BJ (cell line): ENCODE measurements at regions not wholly inside any gene's neighbourhood (a gene's known extent, or its start where the extent isn't known, plus 50 kb on each side); places are given as distances from the start of the nearest gene placed in this dataset.

ENCODE experiments used
- CTCF ChIA-PET: fragments of 350-600 bp; formaldehyde crosslinking; extraction: SDS; loops from one replicate; lab custom pipeline; 2021; ENCODE audit warnings: antibody characterized with exemption, inconsistent platforms; lab: Yijun Ruan, JAX
- POLR2A ChIA-PET: fragments of 300-600 bp; sonication (Branson Sonifier 250); formaldehyde crosslinking; extraction: SDS; loops from one replicate; lab custom pipeline; 2021; ENCODE audit warnings: antibody characterized with exemption; lab: Charles Lee
- DNase-seq: peaks from one replicate; pipeline ENCODE4 v3.0.0-alpha.2; 2011; ENCODE audit warnings: low read depth
- H3K27me3 ChIP-seq: 2 replicates; pipeline ENCODE4 v1.6.0; 2011; ENCODE audit warnings: low read length; ENCODE audit not compliant: control insufficient read depth, insufficient read depth
- H3K36me3 ChIP-seq: 2 replicates; pipeline ENCODE4 v1.5.1; 2011; ENCODE audit warnings: low read length; ENCODE audit not compliant: control insufficient read depth, insufficient read depth
- H3K4me3 ChIP-seq: 2 replicates; pipeline ENCODE4 v1.5.1; 2011; ENCODE audit warnings: low read depth, mild to moderate bottlenecking, control low read depth, low read length
- CTCF ChIP-seq: IDR thresholded peaks from 2 replicates; pipeline ENCODE4 v1.5.1; 2011; ENCODE audit warnings: low read depth, mild to moderate bottlenecking, control low read depth, inconsistent platforms, low read length, moderate library complexity; ENCODE audit not compliant: insufficient read depth

- Histone ChIP-seq H3K36me3 (no peaks in the 10 kb centered on the region), H3K27me3 (peaks cover 4% of the 10 kb centered on the region), H3K4me3 (no peak overlapping the region)
- ChIA-PET CTCF (no interaction called here), POLR2A (no interaction called here)
- no peak for TF ChIP-seq CTCF
- no peak for DNase-seq
Measured at GRCh38 chr3:139251529-139251928, 92.3 kb upstream of the MRPS22 start.

DNA sequence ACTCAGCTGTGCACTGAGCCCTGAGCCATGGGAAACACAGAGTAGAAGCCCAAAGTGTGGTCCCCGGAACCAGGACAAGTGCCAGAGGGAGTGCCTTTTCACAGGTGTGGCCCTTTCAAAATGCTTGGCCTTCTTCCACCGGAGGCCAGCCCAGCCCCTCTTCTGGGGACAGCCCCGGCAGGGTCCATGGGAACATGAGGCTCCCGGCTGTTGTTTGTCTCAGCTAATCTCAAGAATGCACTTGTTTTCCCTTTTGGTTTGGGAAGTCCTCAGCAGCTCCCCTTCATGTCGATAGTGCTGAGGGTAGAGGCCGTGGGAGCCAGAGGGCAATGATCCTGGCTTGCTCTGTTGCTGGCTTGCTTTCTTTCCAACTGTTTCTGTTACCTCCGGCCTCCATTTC is 91.1 kb upstream of the MRPS22 start:
- no peaks in the 10 kb centered on the region for H3K36me3 ChIP-seq
- no peak overlapping the region for H3K4me3 ChIP-seq
- no peak for DNase-seq
- POLR2A ChIA-PET, result no interaction called here
- peaks cover 4% of the 10 kb centered on the region for H3K27me3 ChIP-seq
- TF ChIP-seq CTCF, result no peak
- CTCF ChIA-PET, result interaction anchor here (0.6 kb wide), 1 partner anchor 311 kb away, joined by 3 read pairs; no protein-coding TSS in a partner anchor

- ChIA-PET CTCF (no interaction called here), POLR2A (interaction anchor here (0.7 kb wide), 1 partner anchor 17 kb away, joined by 3 read pairs; no protein-coding TSS in a partner anchor)
- H3K27me3 ChIP-seq, result 0 out of 2 replicates have a peak, but pooled peaks cover 1% of the 10 kb centered on the region
- DNase-seq, result no peak
- no peak for TF ChIP-seq CTCF
- H3K36me3 ChIP-seq, result no peaks in the 10 kb centered on the region
- no peak overlapping the region for H3K4me3 ChIP-seq
Measured at GRCh38 chr3:139258276-139258675, 85.5 kb upstream of the MRPS22 start.

GRCh38 chr3:139259398-139259797 is 84.4 kb upstream of the MRPS22 start:
- H3K27me3 ChIP-seq, result no peaks in the 10 kb centered on the region
- ChIA-PET CTCF (no interaction called here), POLR2A (no interaction called here)
- DNase-seq, result no peak
- TF ChIP-seq CTCF, result no peak
- no peak overlapping the region for H3K4me3 ChIP-seq
- H3K36me3 ChIP-seq, result no peaks in the 10 kb centered on the region

- no peaks in the 10 kb centered on the region for H3K27me3 ChIP-seq
- POLR2A ChIA-PET, result no interaction called here
- DNase-seq, result no peak
- no peaks in the 10 kb centered on the region for H3K36me3 ChIP-seq
- CTCF ChIA-PET, result no interaction called here
- TF ChIP-seq CTCF, result no peak
- H3K4me3 ChIP-seq, result no peak overlapping the region
Measured at GRCh38 chr3:139260041-139260486, 83.8 kb upstream of the MRPS22 start.
